ENCODE measurements at regions not wholly inside any gene's neighbourhood (a gene's known extent, or its start where the extent isn't known, plus 50 kb on each side); places are given as distances from the start of the nearest gene placed in this dataset.

DNA sequence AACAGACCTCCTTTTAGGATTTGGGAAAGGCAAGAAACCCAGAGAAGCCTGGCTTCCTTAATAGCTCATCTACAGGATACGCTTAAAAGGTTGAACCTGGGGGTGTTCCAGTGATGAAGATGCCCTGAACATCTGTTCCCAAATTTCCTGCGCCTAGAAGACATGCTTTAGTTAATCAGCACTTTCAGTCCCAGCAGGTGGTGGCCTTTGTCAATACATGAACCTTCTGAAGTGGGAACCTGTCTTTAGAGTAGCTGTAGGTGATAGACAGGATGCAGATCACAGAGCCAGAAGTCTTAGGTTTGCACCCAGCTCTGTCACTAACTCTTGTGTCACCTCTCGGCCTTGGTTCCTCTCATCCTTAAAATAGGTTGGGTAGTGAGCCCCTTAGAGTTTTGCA, 149.7 kb upstream of the SYNPR start (continued):
- TF ChIP-seq RXRA (IDR thresholded peaks at IDR 0.05; ENCODE audit: insufficient read depth, low read depth, low read length) (no peak), RBBP5 (IDR thresholded peaks at IDR 0.05; ENCODE audit: borderline replicate concordance, low read depth, low read length) (no peak), BACH1 (IDR thresholded peaks at IDR 0.05; ENCODE audit: low read length) (no peak), SIN3A (conservative IDR thresholded peaks at IDR 0.05 in 1 of 2, IDR thresholded peaks at IDR 0.05 in 1 of 2; ENCODE audit: low read depth in 1 of 2, low read length in 2 of 2) (no peak)
